Endothelial cell of umbilical vein (primary cell): ENCODE measurements at regions not wholly inside any gene's neighbourhood (a gene's known extent, or its start where the extent isn't known, plus 50 kb on each side); places are given as distances from the start of the nearest gene placed in this dataset.

ENCODE experiments used
- BruUV-seq: library from RNA; stranded (reverse); fragments of 400-500 nt; replicated peaks from 2 replicates; lab custom pipeline; 2021; lab: Mats Ljungman, UMichigan
- CTCF ChIA-PET: fragments of 300-600, 350-600 bp; sonication (Branson Sonifier 250); formaldehyde crosslinking; loops from one replicate; lab custom pipeline; 2021; ENCODE audit warnings: antibody characterized with exemption, inconsistent platforms; lab: Charles Lee
- POLR2A ChIA-PET: fragments of 300-600, 350-600 bp; sonication (Branson Sonifier 250); formaldehyde crosslinking; loops from one replicate; lab custom pipeline; 2021; ENCODE audit warnings: antibody characterized with exemption, inconsistent platforms; lab: Charles Lee
- DNase-seq: peaks from one replicate; pipeline ENCODE4 v3.0.0-alpha.2; 2011; ENCODE audit warnings: low read depth, low spot score
- FAIRE-seq: peaks from 2 replicates; lab custom pipeline; 2011; peaks lifted over from hg19 to GRCh38; lab: Jason Lieb, UNC
- H2AFZ ChIP-seq: 2 replicates; pipeline ENCODE4 v1.6.0; 2012; ENCODE audit warnings: low read depth, low read length, control low read depth, inconsistent platforms
- H3K27ac ChIP-seq: 2 replicates; pipeline ENCODE4 v1.5.1; 2011; ENCODE audit warnings: low read depth, mild to moderate bottlenecking, control low read depth, low read length, moderate library complexity; ENCODE audit not compliant: insufficient read depth
- H3K27me3 ChIP-seq, 2 experiments: 2 replicates each; pipeline versions ENCODE4 v1.6.0 to v1.6.1; 2011; ENCODE audit warnings: low read length in 2 of 2, mixed read lengths in 1 of 2; ENCODE audit not compliant: control insufficient read depth in 2 of 2, insufficient read depth in 2 of 2
- H3K36me3 ChIP-seq, 2 experiments: 2 replicates in 1 of 2; 3 replicates in 1 of 2; pipeline ENCODE4 v1.5.1; 2011; ENCODE audit warnings: low read length in 2 of 2, mild to moderate bottlenecking in 1 of 2, moderate library complexity in 1 of 2; ENCODE audit not compliant: control insufficient read depth in 2 of 2, insufficient read depth in 2 of 2; ENCODE audit errors: extremely low read depth in 1 of 2
- H3K4me1 ChIP-seq: 3 replicates; pipeline ENCODE4 v1.5.1; 2011; ENCODE audit warnings: mild to moderate bottlenecking, low read length; ENCODE audit not compliant: control insufficient read depth, insufficient read depth; ENCODE audit errors: extremely low read depth
- H3K4me2 ChIP-seq: 2 replicates; pipeline ENCODE4 v1.6.1; 2011; ENCODE audit warnings: low read length, control low read depth, mixed read lengths; ENCODE audit not compliant: insufficient read depth
- H3K4me3 ChIP-seq, 3 experiments: fragments of 200-600 bp in 1 of 3; sonication (generic), shearing (Covaris generic) in 1 of 3; replicated peaks in 1 of 3; 2 replicates each; pipeline ENCODE4 v1.5.1; 2011 to 2016; ENCODE audit warnings: control low read depth in 3 of 3, low read length in 3 of 3, mild to moderate bottlenecking in 2 of 3, inconsistent platforms in 1 of 3, low read depth in 1 of 3, moderate library complexity in 1 of 3; ENCODE audit not compliant: insufficient read depth in 1 of 3
- H3K79me2 ChIP-seq: 2 replicates; pipeline ENCODE4 v1.6.0; 2012; ENCODE audit warnings: low read length, inconsistent platforms; ENCODE audit not compliant: control insufficient read depth, insufficient read depth
- H3K9ac ChIP-seq: replicated peaks from 2 replicates; pipeline ENCODE3; 2011; ENCODE audit warnings: low read length, control low read depth; ENCODE audit not compliant: insufficient read depth; ENCODE audit errors: extremely low read depth
- H3K9me1 ChIP-seq: replicated peaks from 3 replicates; pipeline ENCODE4 v1.6.0; 2011; ENCODE audit warnings: mild to moderate bottlenecking, low read length; ENCODE audit not compliant: control insufficient read depth, insufficient read depth; ENCODE audit errors: extremely low read depth
- H3K9me3 ChIP-seq: replicated peaks from 2 replicates; pipeline ENCODE4 v1.5.1; 2012; ENCODE audit warnings: low read length, inconsistent platforms; ENCODE audit not compliant: control insufficient read depth, insufficient read depth
- H4K20me1 ChIP-seq: replicated peaks from 2 replicates; pipeline ENCODE3; 2011; ENCODE audit warnings: mild to moderate bottlenecking, low read length; ENCODE audit not compliant: control insufficient read depth, insufficient read depth; ENCODE audit errors: extremely low read depth
- CTCF ChIP-seq, 2 donors: IDR thresholded peaks; 1 replicate in 1 of 2; 2 replicates in 1 of 2; pipeline ENCODE4 v1.5.1; 2011; ENCODE audit warnings: low read length in 2 of 2, mild to moderate bottlenecking in 2 of 2, moderate library complexity in 2 of 2, control low read depth in 1 of 2, inconsistent platforms in 1 of 2, low read depth in 1 of 2; ENCODE audit not compliant: insufficient read depth in 1 of 2; ENCODE audit errors: extremely low read depth in 1 of 2
- EZH2 ChIP-seq: IDR thresholded peaks from 2 replicates; pipeline ENCODE4 v1.6.1; 2012; ENCODE audit warnings: borderline replicate concordance, low read depth, mild to moderate bottlenecking, moderate library complexity, low read length, inconsistent platforms; ENCODE audit not compliant: severe bottlenecking
- FOS ChIP-seq: IDR thresholded peaks from 2 replicates; pipeline ENCODE4 v1.6.1; 2011; ENCODE audit warnings: mild to moderate bottlenecking, low read length, moderate library complexity, borderline replicate concordance; ENCODE audit not compliant: insufficient read depth
- GATA2 ChIP-seq: IDR thresholded peaks from 2 replicates; pipeline ENCODE4 v1.7.0; 2011; ENCODE audit warnings: low read depth, mild to moderate bottlenecking, moderate library complexity, mixed read lengths, low read length; ENCODE audit not compliant: insufficient read length, insufficient read depth
- JUN ChIP-seq: IDR thresholded peaks from 2 replicates; pipeline ENCODE4 v1.6.1; 2011; ENCODE audit warnings: borderline replicate concordance, low read depth; ENCODE audit not compliant: insufficient read length, insufficient read depth
- MAX ChIP-seq: IDR thresholded peaks from 2 replicates; pipeline ENCODE4 v1.6.1; 2011; ENCODE audit not compliant: insufficient read depth, insufficient read length
- MYC ChIP-seq: IDR thresholded peaks from one replicate; pipeline ENCODE4 v1.6.1; 2011; ENCODE audit warnings: mild to moderate bottlenecking, low read depth, low read length
- POLR2A ChIP-seq: IDR thresholded peaks from 2 replicates; pipeline ENCODE4 v1.6.1; 2012; ENCODE audit warnings: low read depth, mild to moderate bottlenecking, control low read depth, low read length
- POLR2AphosphoS5 ChIP-seq: IDR thresholded peaks from 2 replicates; pipeline ENCODE4 v1.6.1; 2012; ENCODE audit warnings: low read depth, mild to moderate bottlenecking, control low read depth, low read length, moderate library complexity; ENCODE audit not compliant: insufficient read depth
- dilution Hi-C: fragments of 300-500 bp; cut with MboI; formaldehyde crosslinking; loops from one replicate; pipeline ENCODE4 v1.15.0; 2019; ENCODE audit warnings: low sequenced_read_pairs; ENCODE audit not compliant: extremely low pct_ligation_motif_present
- intact Hi-C: fragments of 100-400 bp; cut with micrococcal nuclease; formaldehyde crosslinking; loops from one replicate; pipeline ENCODE4 v1.10.0; 2022

DNA sequence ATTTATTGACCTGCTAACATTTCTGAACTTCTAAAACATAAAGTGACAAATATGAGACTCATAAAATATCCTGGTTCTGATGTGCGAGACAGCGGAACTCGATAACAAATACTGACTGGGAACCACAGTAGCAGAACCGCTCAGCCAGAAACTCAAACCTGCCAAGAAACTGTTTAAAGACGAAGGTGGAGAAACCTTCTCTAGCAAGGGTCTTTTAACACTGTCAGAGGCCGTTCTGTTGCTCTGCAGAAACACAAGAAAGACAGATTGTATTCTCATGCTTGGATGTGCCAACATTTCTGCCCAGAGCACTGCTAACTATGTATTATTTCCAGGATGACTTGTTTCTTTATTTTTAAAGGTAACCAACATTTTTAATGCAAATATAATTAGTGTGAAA is 514.8 kb upstream of the ADARB2 start:
- H3K9me3 ChIP-seq, result peaks cover 7% of the 10 kb centered on the region
- ChIA-PET CTCF (no interaction called here), POLR2A (no interaction called here)
- intact Hi-C loops (no loop called here), dilution Hi-C loops (no loop called here)
- no TSS peak for BruUV-seq
- no peak overlapping the region for H3K4me3 ChIP-seq
- no peak overlapping the region for H3K27ac ChIP-seq
- no peaks in the 10 kb centered on the region for H3K27me3 ChIP-seq
- H3K36me3 ChIP-seq, result no peaks in the 10 kb centered on the region
- DNase-seq (no peak), FAIRE-seq (no peak)
- H3K9me1 ChIP-seq, result no peaks in the 10 kb centered on the region
- no peak overlapping the region for H2AFZ ChIP-seq
- no peak overlapping the region for H3K9ac ChIP-seq
- H3K4me2 ChIP-seq, result no peak overlapping the region
- H3K79me2 ChIP-seq, result no peaks in the 10 kb centered on the region
- no peaks in the 10 kb centered on the region for H4K20me1 ChIP-seq
- H3K4me1 ChIP-seq, result no peaks in the 10 kb centered on the region
- TF ChIP-seq JUN (no peak), CTCF (IDR thresholded peaks at IDR 0.05; ENCODE audit: extremely low read depth in 1 of 2, insufficient read depth in 1 of 2, low read depth in 1 of 2, low read length in 2 of 2) (no peak), MYC (no peak), FOS (no peak), GATA2 (no peak), MAX (no peak)

DNA sequence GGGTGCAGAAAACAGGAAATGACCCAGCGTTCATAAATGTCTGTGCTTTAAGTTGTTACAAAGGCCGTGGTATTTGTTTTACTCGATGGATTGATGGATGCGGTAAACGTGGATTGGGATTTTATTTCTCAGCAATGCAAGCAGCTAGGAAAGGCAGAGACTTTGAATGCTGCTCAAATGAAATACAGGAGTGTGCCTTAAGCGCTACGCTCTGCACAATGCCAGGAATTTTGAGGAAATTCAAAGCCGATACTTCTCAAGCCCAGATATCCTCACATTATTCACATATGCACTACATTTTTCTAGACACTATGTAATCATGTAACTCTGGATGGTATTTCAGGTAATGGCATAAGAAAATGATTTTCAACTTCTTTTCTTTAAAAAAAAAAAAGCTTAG is 514.3 kb upstream of the ADARB2 start:
- H3K9me1 ChIP-seq, result no peaks in the 10 kb centered on the region
- CTCF ChIA-PET, result no interaction called here
- TF ChIP-seq JUN (no peak), MAX (no peak), POLR2AphosphoS5 (no peak), FOS (no peak), EZH2 (no peak), MYC (no peak), POLR2A (no peak), CTCF (IDR thresholded peaks at IDR 0.05; ENCODE audit: extremely low read depth in 1 of 2, insufficient read depth in 1 of 2, low read depth in 1 of 2, low read length in 2 of 2) (no peak), GATA2 (no peak)
- BruUV-seq, result no TSS peak
- H2AFZ ChIP-seq, result no peak overlapping the region
- dilution Hi-C loops (no loop called here), intact Hi-C loops (no loop called here)
- no peaks in the 10 kb centered on the region for H3K4me1 ChIP-seq
- H3K27me3 ChIP-seq, result no peaks in the 10 kb centered on the region
- H3K36me3 ChIP-seq, result no peaks in the 10 kb centered on the region
- H3K9ac ChIP-seq, result no peak overlapping the region
- no peak overlapping the region for H3K4me3 ChIP-seq
- FAIRE-seq (no peak), DNase-seq (no peak)
- H3K9me3 ChIP-seq, result peaks cover 7% of the 10 kb centered on the region
- H4K20me1 ChIP-seq, result no peaks in the 10 kb centered on the region
- POLR2A ChIA-PET, result no interaction called here
- no peak overlapping the region for H3K4me2 ChIP-seq
- H3K27ac ChIP-seq, result no peak overlapping the region
- H3K79me2 ChIP-seq, result no peaks in the 10 kb centered on the region
